ENCODE measurements at regions not wholly inside any gene's neighbourhood (a gene's known extent, or its start where the extent isn't known, plus 50 kb on each side); places are given as distances from the start of the nearest gene placed in this dataset.

- TF ChIP-seq CTCF (conservative IDR thresholded peaks at IDR 0.05; ENCODE audit: low read depth, low read length), result no peak
- no peak for DNase-seq (ENCODE audit: low read depth)
These were observed 544.3 kb upstream of the KIF2B start for GRCh38 chr17:53278466-53278865.

DNA sequence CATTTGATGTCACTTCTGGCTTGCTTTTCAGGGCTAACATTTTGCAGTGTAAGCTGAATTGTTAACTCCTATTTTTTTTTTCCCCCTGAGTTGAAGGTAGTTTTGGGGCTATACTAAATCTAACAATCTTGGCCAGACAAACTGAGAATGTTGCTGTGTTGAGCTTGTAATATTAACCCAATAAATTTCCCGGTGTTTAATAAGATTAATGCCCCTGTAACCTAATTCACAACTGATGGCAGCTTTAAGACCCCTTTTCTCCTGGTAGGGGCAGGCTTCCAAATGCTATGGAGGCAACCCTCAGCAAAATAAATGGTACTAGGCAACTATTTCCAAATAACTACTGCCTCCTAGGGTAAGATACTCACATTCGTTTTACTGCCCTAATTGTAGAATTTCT, 549.6 kb upstream of the KIF2B start:
- DNase-seq (ENCODE audit: low read depth), result no peak
- H3K4me3 ChIP-seq (ENCODE audit: low read depth, low read length), result no peak overlapping the region
- no peak for TF ChIP-seq CTCF (conservative IDR thresholded peaks at IDR 0.05; ENCODE audit: low read depth, low read length)

More at GRCh38 chr17:53278466-53278865, 544.3 kb upstream of the KIF2B start:
- H3K4me3 ChIP-seq (ENCODE audit: low read depth, low read length), result no peak overlapping the region

GRCh38 chr17:53270936-53271335, 551.8 kb upstream of the KIF2B start:
- TF ChIP-seq CTCF (conservative IDR thresholded peaks at IDR 0.05; ENCODE audit: low read depth, low read length), result no peak
- no peak overlapping the region for H3K4me3 ChIP-seq (ENCODE audit: low read depth, low read length)
- no peak for DNase-seq (ENCODE audit: low read depth)

DNA sequence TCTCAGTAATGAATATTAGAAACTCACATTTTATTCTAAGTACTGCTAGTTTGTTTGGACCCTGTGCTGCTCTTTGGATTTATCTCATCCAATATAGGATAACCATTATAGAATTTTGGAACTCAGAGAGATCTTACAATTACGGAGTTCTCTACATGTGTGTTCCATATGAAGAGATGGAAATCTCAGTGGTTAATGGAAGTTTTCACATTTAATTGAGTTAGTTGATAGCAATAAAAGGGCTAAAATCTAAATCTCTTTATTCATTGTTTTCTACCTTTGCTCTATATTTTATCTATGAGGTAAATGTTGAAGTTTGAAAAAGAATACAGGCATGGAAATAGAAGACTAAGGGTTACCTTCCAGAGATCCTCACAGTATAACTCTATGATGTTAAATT, 558.0 kb upstream of the KIF2B start:
- DNase-seq (ENCODE audit: low read depth), result no peak
- TF ChIP-seq CTCF (conservative IDR thresholded peaks at IDR 0.05; ENCODE audit: low read depth, low read length), result no peak
- H3K4me3 ChIP-seq (ENCODE audit: low read depth, low read length), result no peak overlapping the region

DNA sequence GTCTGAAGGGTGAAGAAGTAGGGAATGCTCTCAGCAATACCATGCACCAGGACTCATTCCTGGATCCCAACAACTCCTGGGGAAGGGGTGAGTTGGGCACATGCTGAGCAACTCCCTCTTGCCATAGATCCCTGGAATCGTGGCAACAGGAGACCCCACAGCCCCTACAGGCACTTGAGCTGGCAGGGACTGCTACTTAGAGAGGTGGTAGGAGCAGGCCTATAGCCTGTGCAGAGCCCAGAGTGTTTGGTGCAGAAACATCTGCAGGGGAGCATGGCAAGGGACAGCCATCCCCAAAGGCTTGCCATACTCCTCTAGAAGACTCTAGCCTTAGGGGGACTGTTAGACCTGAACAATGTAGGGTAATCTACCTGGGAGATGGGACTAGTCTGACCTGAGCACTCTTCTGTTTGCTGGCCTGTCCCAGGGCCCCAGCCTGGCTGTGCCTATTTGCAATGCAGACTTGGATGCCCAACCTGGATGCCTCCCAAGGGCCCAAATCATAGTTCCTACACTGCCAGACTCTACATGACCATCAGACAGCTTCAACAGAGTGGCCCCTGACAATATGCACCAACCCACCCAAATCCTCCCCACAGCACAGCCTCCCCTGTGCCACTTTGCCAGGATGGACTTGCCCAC, 568.6 kb upstream of the KIF2B start:
- DNase-seq (ENCODE audit: low read depth), result no peak
- H3K4me3 ChIP-seq (ENCODE audit: low read depth, low read length), result no peak overlapping the region
- TF ChIP-seq CTCF (conservative IDR thresholded peaks at IDR 0.05; ENCODE audit: low read depth, low read length), result no peak

- no peak for DNase-seq (ENCODE audit: low read depth)
- TF ChIP-seq CTCF (conservative IDR thresholded peaks at IDR 0.05; ENCODE audit: low read depth, low read length), result no peak
- H3K4me3 ChIP-seq (ENCODE audit: low read depth, low read length), result no peak overlapping the region
These were observed 573.7 kb upstream of the KIF2B start for GRCh38 chr17:53249036-53249435.

DNA sequence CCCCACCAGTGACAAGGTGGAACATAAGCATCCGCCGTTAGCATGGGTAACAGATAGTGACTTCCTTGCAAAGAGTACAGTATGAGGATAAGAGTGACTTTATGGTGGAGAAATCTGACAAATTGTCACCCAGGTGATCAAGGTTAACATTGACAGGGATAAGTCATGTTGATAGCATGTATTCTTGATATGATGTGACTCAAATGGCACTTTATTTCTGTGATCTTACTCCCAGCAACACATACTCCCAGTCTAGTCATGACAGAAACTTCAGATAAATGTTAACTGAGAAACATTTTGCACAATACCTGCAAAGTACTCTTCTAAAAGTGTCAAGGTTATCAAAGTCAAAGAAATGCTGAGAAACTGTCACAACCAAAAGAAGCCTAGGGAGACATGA, 588.6 kb upstream of the KIF2B start:
- no peak overlapping the region for H3K4me3 ChIP-seq (ENCODE audit: low read depth, low read length)
- DNase-seq (ENCODE audit: low read depth), result no peak
- TF ChIP-seq CTCF (conservative IDR thresholded peaks at IDR 0.05; ENCODE audit: low read depth, low read length), result no peak
